SH-SY5Y (cell line): ENCODE measurements at regions not wholly inside any gene's neighbourhood (a gene's known extent, or its start where the extent isn't known, plus 50 kb on each side); places are given as distances from the start of the nearest gene placed in this dataset.

Source experiments
- GATA2 ChIP-seq: IDR thresholded peaks from 2 replicates; pipeline ENCODE4 v1.6.1; 2011; ENCODE audit warnings: mild to moderate bottlenecking, low read depth, low read length
- GATA3 ChIP-seq: IDR thresholded peaks from 2 replicates; pipeline ENCODE4 v1.6.1; 2011; ENCODE audit warnings: low read depth, mild to moderate bottlenecking, low read length, moderate library complexity

GRCh38 chr4:41815473-41815872 lies 66.9 kb upstream of the PHOX2B start:
- TF ChIP-seq GATA2 (no peak), GATA3 (no peak)
